ENCODE measurements at regions not wholly inside any gene's neighbourhood (a gene's known extent, or its start where the extent isn't known, plus 50 kb on each side); places are given as distances from the start of the nearest gene placed in this dataset.

DNA sequence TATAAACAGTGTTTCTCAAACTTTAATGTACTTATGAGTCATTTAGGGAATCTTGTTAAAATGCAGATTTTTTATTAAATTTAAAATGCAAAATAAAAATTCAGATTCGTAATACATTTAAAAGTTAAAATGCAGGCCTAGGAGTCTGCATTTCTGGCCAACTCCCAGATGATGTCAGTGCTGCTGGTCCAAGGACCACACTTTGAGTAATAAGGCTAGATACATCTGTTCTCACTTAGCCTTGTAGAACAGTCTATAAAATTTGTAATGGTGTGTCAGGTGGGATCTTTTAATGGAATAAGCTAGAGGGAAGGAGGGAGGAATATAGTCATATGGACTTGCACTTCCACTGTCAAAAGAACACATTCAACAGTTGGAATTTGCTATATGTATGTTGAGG, 295.6 kb upstream of the BMP2 start:
- TF ChIP-seq, protein P1, sequence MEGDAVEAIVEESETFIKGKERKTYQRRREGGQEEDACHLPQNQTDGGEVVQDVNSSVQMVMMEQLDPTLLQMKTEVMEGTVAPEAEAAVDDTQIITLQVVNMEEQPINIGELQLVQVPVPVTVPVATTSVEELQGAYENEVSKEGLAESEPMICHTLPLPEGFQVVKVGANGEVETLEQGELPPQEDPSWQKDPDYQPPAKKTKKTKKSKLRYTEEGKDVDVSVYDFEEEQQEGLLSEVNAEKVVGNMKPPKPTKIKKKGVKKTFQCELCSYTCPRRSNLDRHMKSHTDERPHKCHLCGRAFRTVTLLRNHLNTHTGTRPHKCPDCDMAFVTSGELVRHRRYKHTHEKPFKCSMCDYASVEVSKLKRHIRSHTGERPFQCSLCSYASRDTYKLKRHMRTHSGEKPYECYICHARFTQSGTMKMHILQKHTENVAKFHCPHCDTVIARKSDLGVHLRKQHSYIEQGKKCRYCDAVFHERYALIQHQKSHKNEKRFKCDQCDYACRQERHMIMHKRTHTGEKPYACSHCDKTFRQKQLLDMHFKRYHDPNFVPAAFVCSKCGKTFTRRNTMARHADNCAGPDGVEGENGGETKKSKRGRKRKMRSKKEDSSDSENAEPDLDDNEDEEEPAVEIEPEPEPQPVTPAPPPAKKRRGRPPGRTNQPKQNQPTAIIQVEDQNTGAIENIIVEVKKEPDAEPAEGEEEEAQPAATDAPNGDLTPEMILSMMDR (IDR thresholded peaks at IDR 0.05) = no peak
- TF ChIP-seq EP300 (IDR thresholded peaks at IDR 0.05) = no peak
